ENCODE measurements at regions not wholly inside any gene's neighbourhood (a gene's known extent, or its start where the extent isn't known, plus 50 kb on each side); places are given as distances from the start of the nearest gene placed in this dataset.

- TF ChIP-seq CTCF (IDR thresholded peaks at IDR 0.05) (no peak), POLR2A (IDR thresholded peaks at IDR 0.05) (no peak), EP300 (IDR thresholded peaks at IDR 0.05) (no peak), POLR2AphosphoS5 (IDR thresholded peaks at IDR 0.05) (no peak)
Measured at GRCh38 chr5:90134381-90134780, 275.2 kb downstream of the CETN3 start.
